ENCODE measurements at regions not wholly inside any gene's neighbourhood (a gene's known extent, or its start where the extent isn't known, plus 50 kb on each side); places are given as distances from the start of the nearest gene placed in this dataset.

DNA sequence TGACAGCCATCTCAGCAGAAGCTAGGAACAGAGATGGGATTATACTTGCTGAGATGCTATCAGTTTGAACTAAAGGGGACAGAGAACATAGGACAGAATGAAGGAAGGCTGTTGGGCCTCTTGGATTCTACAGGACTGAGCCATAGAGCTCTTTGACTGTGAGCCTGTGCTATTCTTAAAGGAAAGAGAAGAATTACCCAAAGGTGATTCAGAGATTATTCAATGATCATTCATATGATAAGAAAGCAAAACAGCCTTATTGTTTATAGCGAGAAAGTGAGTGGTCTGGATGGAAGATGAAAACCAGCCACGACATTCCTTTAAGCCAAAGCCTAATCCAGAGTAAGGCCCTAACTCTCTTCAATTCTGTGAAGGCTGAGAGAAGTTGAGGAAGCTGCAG lies 69.7 kb upstream of the NEUROD6 start:
- no peak for ATAC-seq
- TF ChIP-seq ISL1 (CRISPR knock-in tag; IDR thresholded peaks at IDR 0.05) (no peak), PPARA (CRISPR knock-in tag; IDR thresholded peaks at IDR 0.05; ENCODE audit: borderline replicate concordance) (no peak), ESRRG (CRISPR knock-in tag; IDR thresholded peaks at IDR 0.05) (no peak), ZFP30 (CRISPR knock-in tag; IDR thresholded peaks at IDR 0.05) (no peak), RARB (CRISPR knock-in tag; IDR thresholded peaks at IDR 0.05) (no peak)
- TF ChIP-seq, protein P1, sequence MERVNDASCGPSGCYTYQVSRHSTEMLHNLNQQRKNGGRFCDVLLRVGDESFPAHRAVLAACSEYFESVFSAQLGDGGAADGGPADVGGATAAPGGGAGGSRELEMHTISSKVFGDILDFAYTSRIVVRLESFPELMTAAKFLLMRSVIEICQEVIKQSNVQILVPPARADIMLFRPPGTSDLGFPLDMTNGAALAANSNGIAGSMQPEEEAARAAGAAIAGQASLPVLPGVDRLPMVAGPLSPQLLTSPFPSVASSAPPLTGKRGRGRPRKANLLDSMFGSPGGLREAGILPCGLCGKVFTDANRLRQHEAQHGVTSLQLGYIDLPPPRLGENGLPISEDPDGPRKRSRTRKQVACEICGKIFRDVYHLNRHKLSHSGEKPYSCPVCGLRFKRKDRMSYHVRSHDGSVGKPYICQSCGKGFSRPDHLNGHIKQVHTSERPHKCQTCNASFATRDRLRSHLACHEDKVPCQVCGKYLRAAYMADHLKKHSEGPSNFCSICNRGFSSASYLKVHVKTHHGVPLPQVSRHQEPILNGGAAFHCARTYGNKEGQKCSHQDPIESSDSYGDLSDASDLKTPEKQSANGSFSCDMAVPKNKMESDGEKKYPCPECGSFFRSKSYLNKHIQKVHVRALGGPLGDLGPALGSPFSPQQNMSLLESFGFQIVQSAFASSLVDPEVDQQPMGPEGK (CRISPR knock-in tag; IDR thresholded peaks at IDR 0.05; ENCODE audit: borderline replicate concordance): no peak

DNA sequence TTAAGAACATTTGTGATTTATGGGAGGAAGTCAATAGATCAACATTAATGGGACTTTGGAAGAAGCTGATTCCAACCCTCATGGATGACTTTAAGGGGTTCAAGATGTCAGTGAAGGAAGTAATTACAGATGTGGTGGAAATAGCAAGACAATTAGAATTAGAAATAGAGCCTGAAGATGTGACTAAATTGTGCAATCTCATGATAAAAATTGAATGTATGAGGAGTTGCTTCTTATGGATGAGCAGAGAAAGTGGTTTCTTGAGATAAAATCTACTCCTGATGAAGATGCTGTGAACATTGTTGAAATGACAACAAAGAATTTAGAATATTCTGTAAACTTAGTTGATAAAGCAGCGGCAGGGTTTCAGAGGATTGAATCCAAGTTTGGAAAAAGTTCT lies 70.9 kb upstream of the NEUROD6 start:
- ATAC-seq: no peak
- TF ChIP-seq TOX (CRISPR knock-in tag; IDR thresholded peaks at IDR 0.05; ENCODE audit: borderline replicate concordance): no peak
- TF ChIP-seq ZFP30 (CRISPR knock-in tag; IDR thresholded peaks at IDR 0.05): no peak
- TF ChIP-seq ESRRG (CRISPR knock-in tag; IDR thresholded peaks at IDR 0.05): no peak
- no peak for TF ChIP-seq CSDC2 (CRISPR knock-in tag; IDR thresholded peaks at IDR 0.05)
- TF ChIP-seq, protein P2, sequence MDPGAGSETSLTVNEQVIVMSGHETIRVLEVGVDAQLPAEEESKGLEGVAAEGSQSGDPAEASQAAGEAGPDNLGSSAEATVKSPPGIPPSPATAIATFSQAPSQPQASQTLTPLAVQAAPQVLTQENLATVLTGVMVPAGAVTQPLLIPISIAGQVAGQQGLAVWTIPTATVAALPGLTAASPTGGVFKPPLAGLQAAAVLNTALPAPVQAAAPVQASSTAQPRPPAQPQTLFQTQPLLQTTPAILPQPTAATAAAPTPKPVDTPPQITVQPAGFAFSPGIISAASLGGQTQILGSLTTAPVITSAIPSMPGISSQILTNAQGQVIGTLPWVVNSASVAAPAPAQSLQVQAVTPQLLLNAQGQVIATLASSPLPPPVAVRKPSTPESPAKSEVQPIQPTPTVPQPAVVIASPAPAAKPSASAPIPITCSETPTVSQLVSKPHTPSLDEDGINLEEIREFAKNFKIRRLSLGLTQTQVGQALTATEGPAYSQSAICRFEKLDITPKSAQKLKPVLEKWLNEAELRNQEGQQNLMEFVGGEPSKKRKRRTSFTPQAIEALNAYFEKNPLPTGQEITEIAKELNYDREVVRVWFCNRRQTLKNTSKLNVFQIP (CRISPR knock-in tag; IDR thresholded peaks at IDR 0.05; ENCODE audit: borderline replicate concordance, low read depth): no peak
- no peak for TF ChIP-seq TCF4 (CRISPR knock-in tag; IDR thresholded peaks at IDR 0.05; ENCODE audit: borderline replicate concordance)
- TF ChIP-seq, protein P3, sequence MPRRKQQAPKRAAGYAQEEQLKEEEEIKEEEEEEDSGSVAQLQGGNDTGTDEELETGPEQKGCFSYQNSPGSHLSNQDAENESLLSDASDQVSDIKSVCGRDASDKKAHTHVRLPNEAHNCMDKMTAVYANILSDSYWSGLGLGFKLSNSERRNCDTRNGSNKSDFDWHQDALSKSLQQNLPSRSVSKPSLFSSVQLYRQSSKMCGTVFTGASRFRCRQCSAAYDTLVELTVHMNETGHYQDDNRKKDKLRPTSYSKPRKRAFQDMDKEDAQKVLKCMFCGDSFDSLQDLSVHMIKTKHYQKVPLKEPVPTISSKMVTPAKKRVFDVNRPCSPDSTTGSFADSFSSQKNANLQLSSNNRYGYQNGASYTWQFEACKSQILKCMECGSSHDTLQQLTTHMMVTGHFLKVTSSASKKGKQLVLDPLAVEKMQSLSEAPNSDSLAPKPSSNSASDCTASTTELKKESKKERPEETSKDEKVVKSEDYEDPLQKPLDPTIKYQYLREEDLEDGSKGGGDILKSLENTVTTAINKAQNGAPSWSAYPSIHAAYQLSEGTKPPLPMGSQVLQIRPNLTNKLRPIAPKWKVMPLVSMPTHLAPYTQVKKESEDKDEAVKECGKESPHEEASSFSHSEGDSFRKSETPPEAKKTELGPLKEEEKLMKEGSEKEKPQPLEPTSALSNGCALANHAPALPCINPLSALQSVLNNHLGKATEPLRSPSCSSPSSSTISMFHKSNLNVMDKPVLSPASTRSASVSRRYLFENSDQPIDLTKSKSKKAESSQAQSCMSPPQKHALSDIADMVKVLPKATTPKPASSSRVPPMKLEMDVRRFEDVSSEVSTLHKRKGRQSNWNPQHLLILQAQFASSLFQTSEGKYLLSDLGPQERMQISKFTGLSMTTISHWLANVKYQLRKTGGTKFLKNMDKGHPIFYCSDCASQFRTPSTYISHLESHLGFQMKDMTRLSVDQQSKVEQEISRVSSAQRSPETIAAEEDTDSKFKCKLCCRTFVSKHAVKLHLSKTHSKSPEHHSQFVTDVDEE (CRISPR knock-in tag; IDR thresholded peaks at IDR 0.05): no peak
- TF ChIP-seq ZNF70 (CRISPR knock-in tag; IDR thresholded peaks at IDR 0.05): no peak
- no peak for TF ChIP-seq CSRNP3 (CRISPR knock-in tag; IDR thresholded peaks at IDR 0.05)
- TF ChIP-seq ISL1 (CRISPR knock-in tag; IDR thresholded peaks at IDR 0.05): no peak
- no peak for TF ChIP-seq OSR1 (CRISPR knock-in tag; IDR thresholded peaks at IDR 0.05)
- no peak for TF ChIP-seq CREB5 (CRISPR knock-in tag; IDR thresholded peaks at IDR 0.05; ENCODE audit: low read depth)
- no peak for TF ChIP-seq BACH2 (CRISPR knock-in tag; IDR thresholded peaks at IDR 0.05; ENCODE audit: borderline replicate concordance)
- TF ChIP-seq SNAI2 (CRISPR knock-in tag; IDR thresholded peaks at IDR 0.05): no peak
- no peak for TF ChIP-seq GLIS3 (CRISPR knock-in tag; IDR thresholded peaks at IDR 0.05)

DNA sequence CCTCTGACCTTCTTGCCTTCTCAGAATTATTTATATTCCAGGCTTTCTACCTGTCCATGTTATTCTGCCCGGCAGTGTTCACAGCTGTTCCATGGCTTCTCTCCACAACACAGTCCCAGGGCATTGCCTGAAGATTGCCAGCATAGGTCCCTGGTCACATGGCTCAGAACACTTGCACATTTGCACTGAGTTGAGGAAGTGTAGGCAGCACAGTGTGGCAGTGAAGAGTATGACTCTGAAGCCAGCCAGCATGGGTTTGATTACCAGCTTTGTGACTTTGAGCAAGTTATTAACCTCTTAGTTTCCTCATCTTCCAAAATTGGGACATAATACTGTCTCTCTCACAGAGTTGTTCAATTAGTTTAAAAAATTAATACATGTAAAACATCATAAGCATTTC lies 73.2 kb upstream of the NEUROD6 start:
- no peak for ATAC-seq
- no peak for TF ChIP-seq ZNF8 (CRISPR knock-in tag; IDR thresholded peaks at IDR 0.05)
- TF ChIP-seq, protein P2 (CRISPR knock-in tag; IDR thresholded peaks at IDR 0.05; ENCODE audit: borderline replicate concordance, low read depth): no peak
- no peak for TF ChIP-seq TOX (CRISPR knock-in tag; IDR thresholded peaks at IDR 0.05; ENCODE audit: borderline replicate concordance)
- TF ChIP-seq SNAI2 (CRISPR knock-in tag; IDR thresholded peaks at IDR 0.05): no peak
- no peak for TF ChIP-seq ARNTL (CRISPR knock-in tag; IDR thresholded peaks at IDR 0.05; ENCODE audit: borderline replicate concordance, low read depth)
- TF ChIP-seq, protein P3 (CRISPR knock-in tag; IDR thresholded peaks at IDR 0.05): no peak
- no peak for TF ChIP-seq ZFP3 (CRISPR knock-in tag; IDR thresholded peaks at IDR 0.05)
- TF ChIP-seq PPARA (CRISPR knock-in tag; IDR thresholded peaks at IDR 0.05; ENCODE audit: borderline replicate concordance): no peak
- no peak for TF ChIP-seq ESRRG (CRISPR knock-in tag; IDR thresholded peaks at IDR 0.05)
- TF ChIP-seq OSR1 (CRISPR knock-in tag; IDR thresholded peaks at IDR 0.05): no peak
- TF ChIP-seq CREB5 (CRISPR knock-in tag; IDR thresholded peaks at IDR 0.05; ENCODE audit: low read depth): no peak

Data from SK-N-SH treated with all-trans-retinoic acid at 6 μM for 48 hours (cell line).